Stimulated activated CD4-positive, alpha-beta T cell treated with anti-CD3 and anti-CD28 coated beads, Interleukin-1b, Interleukin-23, amount 100 ng/mL, for 48 hours (primary cell): ENCODE measurements at regions not wholly inside any gene's neighbourhood (a gene's known extent, or its start where the extent isn't known, plus 50 kb on each side); places are given as distances from the start of the nearest gene placed in this dataset.
"Not testable (repeated sequence)": the region's sequence is repeated elsewhere in the genome, so short reads cannot be mapped to it uniquely, and the experiment has no call there.

Source experiments
- DNase-seq: peaks from one replicate; pipeline ENCODE4 v3.0.0-alpha.2; 2020

DNA sequence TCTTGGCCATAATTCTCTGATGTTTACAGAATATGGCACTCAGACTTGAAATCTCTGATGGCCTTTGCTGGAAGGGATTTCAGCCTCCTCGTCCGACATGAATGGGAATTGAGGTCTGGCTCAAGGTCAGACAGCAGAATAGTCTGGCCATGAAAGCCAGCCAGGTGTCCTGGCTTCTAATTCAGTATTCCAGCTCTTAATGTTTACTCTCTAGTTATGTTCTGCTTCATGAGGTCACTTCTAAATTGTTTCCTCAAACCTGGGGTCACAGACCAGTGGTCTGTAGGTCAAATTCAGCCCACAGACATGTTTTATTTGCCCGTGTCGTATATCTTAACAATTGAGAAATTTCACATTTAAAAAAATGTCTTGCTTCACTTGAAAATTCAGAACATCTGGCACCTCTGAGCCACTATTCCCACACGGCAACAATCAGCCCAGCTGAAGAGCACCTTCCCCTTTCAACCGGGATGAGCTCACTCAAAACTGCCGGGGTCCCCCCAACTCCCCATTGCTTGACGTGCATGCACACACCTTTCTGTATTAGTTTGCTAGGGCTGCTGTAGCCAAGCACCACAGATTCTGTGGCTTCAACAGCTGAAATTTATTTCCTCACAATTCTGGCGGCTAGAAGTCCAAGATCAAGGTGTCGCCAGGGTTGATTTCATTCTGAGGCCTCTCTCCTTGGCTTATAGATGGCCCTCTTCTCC, 243.5 kb downstream of the ENC1 start:
- DNase-seq, result no peak

DNA sequence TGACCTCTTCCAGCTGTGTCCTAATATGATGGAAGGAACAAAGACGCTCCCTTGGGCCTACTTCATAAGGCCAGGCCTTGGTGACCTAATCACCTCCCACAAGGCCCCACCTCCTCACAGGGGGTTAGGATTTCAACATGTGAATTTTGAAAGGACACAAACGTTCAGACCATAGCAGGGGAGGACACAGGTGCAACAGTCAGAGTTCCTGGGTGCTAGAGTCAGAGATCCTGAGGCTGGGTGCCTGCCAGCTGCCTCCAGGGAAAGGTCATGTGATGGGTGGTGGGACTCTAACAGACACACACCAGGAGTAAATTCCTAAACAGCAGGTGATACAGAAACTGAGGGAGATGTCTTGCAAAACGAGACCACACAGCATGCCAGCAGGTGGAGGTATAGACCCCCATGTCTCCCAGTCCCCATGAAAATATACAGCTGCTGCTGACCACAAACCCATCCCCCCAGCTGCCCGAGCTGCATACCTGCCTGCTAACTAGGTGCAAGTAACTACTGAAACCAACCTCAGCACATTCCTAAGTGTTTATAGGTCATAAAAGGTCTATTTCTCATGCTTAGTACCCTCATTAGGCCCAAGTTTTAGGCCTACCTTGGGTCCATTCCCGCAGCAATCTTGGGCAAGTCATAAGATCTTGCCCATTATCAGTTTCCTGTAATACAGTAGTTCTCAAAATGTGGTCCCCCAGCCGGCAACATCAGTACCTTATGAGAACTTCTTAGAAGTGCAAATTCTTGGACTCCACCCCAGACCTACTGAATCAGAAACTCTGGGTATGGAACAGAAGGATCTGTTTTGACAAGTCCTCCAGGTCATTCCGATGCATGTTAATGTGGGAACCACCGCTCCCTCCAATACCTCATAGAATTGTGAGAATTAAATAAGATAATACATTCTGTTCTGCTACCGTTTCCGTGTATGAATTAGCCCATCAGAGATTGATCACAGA, 245.3 kb downstream of the ENC1 start:
- DNase-seq, result no peak

DNA sequence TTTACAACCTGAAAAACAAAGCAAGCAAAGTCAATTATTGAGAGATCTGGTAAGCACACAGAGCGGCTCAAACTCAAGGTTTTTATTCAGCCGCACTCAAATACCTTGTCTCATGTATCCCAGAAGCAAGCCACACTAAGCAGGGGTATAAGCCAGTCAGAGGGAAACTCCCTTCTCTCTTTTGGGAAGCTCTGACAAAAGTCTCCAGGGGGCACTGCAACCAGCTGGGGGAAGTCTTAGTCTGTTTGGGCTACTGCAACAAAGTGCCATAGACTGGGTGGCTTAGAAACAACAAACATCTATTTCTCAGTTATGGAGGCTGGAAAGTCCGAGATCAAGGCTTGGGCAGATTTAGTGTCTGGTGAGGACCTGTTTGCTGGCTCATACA, 246.0 kb downstream of the ENC1 start:
- no peak for DNase-seq

GRCh38 chr5:74393943-74394342, 246.6 kb downstream of the ENC1 start:
- DNase-seq, result no peak

DNA sequence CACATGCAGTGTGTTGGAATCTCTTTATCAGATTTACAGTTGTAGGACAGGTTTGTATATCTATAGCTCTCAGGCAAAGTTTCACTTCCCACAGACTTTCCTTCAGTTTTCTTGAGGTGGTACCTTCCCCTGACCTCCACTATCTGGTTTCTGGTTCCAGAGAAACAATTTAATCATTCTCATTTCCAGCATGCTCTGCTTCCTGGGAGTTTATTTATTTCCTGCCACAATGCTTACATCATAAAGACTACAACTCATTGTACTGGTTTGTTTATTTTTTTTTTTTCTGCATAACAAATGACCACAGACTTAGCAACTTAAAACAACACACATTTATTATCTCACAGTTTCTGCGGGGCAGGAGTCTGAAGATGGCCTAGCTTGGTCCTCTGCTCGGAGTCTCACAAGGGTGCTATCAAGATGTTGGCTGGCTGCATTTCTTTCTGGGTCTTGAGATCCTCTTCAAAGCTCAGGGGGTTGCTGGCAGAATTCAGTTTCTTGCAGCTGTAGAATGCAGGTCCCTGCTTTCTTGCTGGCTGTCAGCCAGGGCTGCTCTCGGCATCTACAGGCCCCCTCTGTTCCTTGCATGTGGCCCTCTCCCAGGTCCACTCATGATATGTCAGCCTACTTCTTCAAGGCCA, 247.7 kb downstream of the ENC1 start:
- DNase-seq, result no peak

DNA sequence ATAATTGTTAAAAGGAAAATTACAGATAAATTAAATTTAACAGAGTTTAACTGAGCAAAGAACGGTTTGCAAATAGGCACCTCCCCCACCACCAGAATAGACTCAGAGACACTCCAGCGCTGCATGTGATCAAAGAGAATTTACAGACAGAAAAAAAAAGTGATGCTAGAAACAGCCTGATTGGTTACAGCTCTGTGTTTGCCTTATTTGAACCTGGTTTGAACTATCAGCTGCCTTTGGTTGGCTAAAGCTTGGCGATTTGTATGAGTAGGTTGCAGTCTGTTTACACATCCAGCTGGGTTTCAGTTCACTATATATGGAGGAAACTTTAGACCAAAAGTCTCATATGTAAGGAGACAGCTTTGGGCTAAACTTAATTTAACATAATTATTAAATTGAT, 249.1 kb downstream of the ENC1 start:
- DNase-seq, result no peak

DNA sequence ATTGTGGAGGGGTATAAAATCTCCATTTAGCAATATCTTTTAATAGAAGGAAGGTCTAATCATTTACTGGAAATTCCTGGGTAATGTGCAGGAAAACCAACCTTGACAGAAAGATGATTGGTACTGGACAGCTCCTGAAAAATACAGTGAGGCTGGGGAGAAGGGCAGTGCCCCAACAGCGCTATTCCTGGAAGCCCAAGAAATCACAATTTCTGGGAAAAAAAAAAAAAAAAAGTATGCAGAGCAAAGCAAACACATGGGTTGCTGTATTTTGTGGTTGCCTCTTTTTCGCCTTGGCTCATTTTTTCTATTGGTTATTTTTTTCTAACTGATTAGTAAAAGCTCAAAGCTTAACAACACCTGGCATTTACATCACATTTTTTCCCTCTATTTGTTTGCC, 249.7 kb downstream of the ENC1 start:
- DNase-seq, result no peak

DNA sequence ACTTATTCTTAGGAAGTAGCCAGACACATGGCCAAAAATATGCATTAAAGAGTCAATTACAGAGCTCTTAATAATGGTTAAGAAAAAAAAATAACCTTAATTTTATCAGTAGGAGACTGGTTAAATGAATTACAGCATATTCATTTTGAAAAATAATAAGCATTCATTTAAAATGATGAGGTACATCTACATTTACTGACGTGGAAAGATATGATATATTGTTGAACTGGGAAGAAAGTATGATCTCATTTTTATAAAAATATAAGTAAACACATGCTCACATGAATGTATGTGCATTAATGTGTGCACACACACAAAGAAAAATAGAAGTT, 250.3 kb downstream of the ENC1 start:
- DNase-seq, result no peak

- DNase-seq, result no peak
Measured at GRCh38 chr5:74389531-74390305, 250.8 kb downstream of the ENC1 start.

DNA sequence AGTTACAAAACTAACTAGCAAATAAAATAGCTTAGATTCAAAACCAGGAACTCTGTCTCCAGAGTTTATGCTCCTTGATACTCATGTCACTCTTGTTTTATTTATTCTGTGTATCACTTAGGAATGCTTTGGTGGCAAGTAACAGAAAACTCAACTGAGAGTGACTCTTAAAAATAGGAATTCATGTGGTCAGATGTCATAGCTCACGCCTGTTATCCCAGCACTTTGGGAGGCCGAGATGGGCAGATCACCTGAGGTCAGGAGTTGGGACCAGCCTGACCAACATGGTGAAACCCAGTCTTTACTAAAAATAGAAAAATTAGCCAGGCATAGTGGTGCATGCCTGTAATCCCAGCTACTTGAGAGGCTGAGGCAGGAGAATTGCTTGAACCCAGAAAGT, 252.1 kb downstream of the ENC1 start:
- DNase-seq, result not testable (repeated sequence)

GRCh38 chr5:74386571-74387334, 253.8 kb downstream of the ENC1 start:
- no peak for DNase-seq

GRCh38 chr5:74384851-74385250, 255.7 kb downstream of the ENC1 start:
- no peak for DNase-seq

DNA sequence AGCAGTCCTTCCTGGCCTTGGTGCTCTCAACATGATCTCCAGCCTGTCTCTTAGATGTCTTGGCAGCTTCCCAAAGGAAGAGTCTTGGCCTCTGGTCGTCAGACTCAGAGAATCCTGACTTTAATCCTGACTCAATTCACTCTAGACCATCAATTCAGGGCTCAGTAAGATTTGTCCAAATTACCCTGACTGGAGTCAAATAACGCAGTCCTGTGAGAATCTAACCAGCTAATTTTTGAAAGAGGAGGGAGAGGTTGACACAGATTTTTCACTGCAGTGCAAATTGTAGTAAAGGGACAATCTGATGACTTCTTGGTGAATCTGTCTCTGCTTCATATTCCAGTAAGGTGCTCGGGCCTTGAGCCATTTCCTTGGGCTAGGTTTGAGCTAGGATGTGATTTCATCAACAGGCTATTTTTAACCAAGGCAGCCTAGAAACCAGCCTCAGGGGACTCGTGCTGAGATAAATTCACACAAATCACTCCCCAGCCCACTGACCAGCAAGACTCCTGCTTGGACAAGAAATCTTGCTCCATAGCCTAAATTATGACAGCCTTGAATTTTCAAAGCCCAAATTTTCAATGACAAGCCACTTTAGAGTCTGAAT, 257.4 kb downstream of the ENC1 start:
- DNase-seq, result no peak

- no peak for DNase-seq
Measured at GRCh38 chr5:74382123-74382855, 258.2 kb downstream of the ENC1 start.

DNA sequence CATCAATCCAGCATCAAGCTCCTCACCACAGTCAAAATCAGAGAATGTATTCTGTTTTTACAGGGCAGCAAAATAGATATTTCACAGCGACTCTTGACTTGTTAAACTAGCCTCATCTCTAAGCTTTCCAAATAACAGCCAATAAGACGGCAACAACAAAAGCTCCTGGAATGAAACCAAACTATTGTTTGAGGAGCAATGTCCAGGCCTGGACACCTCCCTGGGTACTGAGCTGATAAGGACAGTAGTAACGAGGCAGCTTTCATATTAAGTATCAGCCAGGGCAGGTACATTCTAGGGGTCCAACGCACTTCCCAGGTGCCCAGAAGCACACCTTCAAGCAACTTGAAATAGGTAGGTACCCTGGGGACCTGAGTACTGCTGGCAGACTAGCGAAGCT, 260.3 kb downstream of the ENC1 start:
- DNase-seq, result no peak

- DNase-seq, result no peak
Measured at GRCh38 chr5:74378464-74378863, 262.1 kb downstream of the ENC1 start.

GRCh38 chr5:74376187-74376586, 264.3 kb downstream of the ENC1 start:
- DNase-seq, result no peak

DNA sequence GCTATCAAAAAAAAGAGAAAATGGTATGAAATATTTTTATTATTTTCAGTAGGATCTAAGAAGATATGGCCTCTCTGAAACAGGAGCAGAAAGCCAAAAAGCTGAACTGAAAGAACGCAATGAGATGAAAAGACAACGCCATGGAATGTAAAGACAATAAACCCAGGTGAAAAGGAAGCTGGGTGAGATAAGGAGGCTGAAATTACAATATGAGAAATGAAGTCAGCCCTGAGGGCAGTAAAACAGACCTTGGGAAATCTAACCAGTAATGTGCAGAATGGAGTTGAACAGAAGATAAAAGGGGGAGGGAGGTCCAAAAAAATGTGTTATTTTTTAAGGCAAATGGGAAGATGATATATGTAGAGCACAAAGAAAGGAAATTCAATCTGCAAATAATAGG, 265.3 kb downstream of the ENC1 start:
- no peak for DNase-seq

- no peak for DNase-seq
Measured at GRCh38 chr5:74374656-74375055, 265.9 kb downstream of the ENC1 start.

DNA sequence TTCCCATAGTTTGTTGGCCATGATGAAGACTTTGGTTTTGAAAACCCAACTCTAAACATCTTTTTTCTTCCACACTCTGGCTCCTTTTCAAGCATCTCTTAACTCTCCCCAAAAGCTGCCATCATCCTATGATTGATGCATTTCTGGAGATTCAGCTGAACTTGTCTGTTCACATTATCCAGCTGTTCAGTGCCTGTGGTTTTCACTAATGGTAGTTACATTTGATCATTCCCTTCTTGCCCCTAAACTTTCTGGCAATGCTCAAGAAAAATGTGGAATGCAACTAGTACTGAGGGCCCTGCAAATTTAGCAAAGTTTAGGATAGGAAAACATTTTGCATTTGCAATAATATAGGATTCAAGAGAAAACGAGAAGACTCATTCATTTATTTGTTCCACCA, 267.5 kb downstream of the ENC1 start:
- no peak for DNase-seq

DNA sequence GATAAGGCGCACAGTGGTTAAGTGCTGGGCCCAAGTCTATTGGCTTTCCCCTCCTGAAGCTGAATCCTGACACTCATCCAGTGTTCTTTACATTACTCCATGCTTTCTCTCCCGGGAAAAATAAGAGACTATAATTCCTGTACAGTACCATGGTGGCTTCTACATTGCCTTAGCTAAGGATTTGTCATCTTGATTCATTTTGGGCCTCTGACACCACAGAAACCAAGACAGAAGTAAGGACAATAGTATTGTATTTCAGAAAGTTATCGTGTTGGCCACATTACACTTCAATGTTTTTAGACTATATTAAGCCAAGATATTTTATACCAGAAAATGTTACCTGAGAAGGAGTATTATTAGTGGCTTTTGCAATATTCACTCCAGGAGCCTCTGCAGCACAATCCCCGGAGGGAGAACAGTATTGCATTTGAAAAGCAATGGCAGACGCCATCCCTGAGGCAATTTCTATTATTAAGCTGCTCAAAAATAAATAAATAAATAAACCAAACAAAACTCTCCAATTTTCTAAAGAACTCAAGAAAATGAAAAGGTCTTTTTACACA, 267.9 kb downstream of the ENC1 start:
- DNase-seq, result no peak
